Thoracic aorta (tissue), 2 donors: ENCODE measurements at regions not wholly inside any gene's neighbourhood (a gene's known extent, or its start where the extent isn't known, plus 50 kb on each side); places are given as distances from the start of the nearest gene placed in this dataset.

Experiments
- ATAC-seq: fragments of 150-250 bp; one replicate; pipeline ENCODE4 v1.8.0; 2017; ENCODE audit warnings: low read depth; ENCODE audit not compliant: insufficient number of reproducible peaks, low FRiP score
- DNase-seq: peaks from one replicate; pipeline ENCODE4 v3.0.0-alpha.2; 2020; ENCODE audit warnings: low spot score
- H3K27ac ChIP-seq, 2 donors: fragments of 200-600 bp; sonication (generic); 1 replicate in 1 of 2; 2 replicates in 1 of 2; pipeline ENCODE4 v1.5.1; 2016; ENCODE audit warnings: mild to moderate bottlenecking in 2 of 2, moderate library complexity in 2 of 2
- H3K27me3 ChIP-seq: fragments of 200-600 bp; sonication (generic); replicated peaks from 2 replicates; pipeline ENCODE4 v1.6.0; 2016; ENCODE audit warnings: mild to moderate bottlenecking; ENCODE audit not compliant: insufficient read depth
- H3K36me3 ChIP-seq: fragments of 200-600 bp; sonication (generic); one replicate; pipeline ENCODE4 v1.5.1; 2016
- H3K4me1 ChIP-seq, 2 donors: fragments of 200-600 bp; sonication (generic); 1 replicate in 1 of 2; 2 replicates in 1 of 2; pipeline versions ENCODE4 v1.5.1 to v1.6.0; 2016; ENCODE audit warnings: low read depth in 2 of 2, mild to moderate bottlenecking in 1 of 2; ENCODE audit not compliant: control insufficient read depth in 1 of 2
- H3K4me3 ChIP-seq: fragments of 200-600 bp; sonication (generic); 2 replicates; pipeline ENCODE4 v1.5.1; 2016; ENCODE audit warnings: mild to moderate bottlenecking
- H3K9me3 ChIP-seq: fragments of 200-600 bp; sonication (generic); 2 replicates; pipeline ENCODE4 v1.5.1; 2016
- TF ChIP-seq, protein P1 (sequence below): fragments of 200-600 bp; sonication (generic); IDR thresholded peaks from one replicate; pipeline ENCODE4 v1.5.1; 2019; ENCODE audit warnings: antibody characterized with exemption

DNA sequence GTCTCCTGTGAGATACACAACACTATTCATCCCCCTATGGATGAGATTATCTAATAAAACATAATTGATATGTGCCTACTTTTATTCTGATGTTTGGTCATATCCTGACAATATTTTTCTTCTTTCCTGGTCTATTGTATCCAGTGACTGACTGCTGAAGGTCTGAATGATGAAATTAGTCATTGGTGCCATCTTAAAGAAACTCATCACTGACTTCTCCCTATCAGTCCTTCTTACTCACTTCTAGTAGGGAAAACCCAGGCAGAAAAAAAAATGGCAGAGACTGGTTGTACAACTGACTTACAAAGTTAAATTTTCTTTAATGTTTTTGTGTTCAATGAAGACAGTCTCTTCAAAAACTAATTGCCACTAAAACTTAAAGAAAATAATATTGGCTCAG is 377.4 kb downstream of the HTR7 start:
- Histone ChIP-seq H3K27ac (no peak overlapping the region), H3K4me1 (peaks cover 7 to 8% of the 10 kb centered on the region in 2 donors), H3K9me3 (no peaks in the 10 kb centered on the region), H3K27me3 (no peaks in the 10 kb centered on the region), H3K36me3 (no peaks in the 10 kb centered on the region), H3K4me3 (no peak overlapping the region)
- ATAC-seq = no peak
- TF ChIP-seq, protein P1, sequence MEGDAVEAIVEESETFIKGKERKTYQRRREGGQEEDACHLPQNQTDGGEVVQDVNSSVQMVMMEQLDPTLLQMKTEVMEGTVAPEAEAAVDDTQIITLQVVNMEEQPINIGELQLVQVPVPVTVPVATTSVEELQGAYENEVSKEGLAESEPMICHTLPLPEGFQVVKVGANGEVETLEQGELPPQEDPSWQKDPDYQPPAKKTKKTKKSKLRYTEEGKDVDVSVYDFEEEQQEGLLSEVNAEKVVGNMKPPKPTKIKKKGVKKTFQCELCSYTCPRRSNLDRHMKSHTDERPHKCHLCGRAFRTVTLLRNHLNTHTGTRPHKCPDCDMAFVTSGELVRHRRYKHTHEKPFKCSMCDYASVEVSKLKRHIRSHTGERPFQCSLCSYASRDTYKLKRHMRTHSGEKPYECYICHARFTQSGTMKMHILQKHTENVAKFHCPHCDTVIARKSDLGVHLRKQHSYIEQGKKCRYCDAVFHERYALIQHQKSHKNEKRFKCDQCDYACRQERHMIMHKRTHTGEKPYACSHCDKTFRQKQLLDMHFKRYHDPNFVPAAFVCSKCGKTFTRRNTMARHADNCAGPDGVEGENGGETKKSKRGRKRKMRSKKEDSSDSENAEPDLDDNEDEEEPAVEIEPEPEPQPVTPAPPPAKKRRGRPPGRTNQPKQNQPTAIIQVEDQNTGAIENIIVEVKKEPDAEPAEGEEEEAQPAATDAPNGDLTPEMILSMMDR = no peak
- no peak for DNase-seq

- Histone ChIP-seq H3K27me3 (no peaks in the 10 kb centered on the region), H3K9me3 (no peaks in the 10 kb centered on the region), H3K36me3 (no peaks in the 10 kb centered on the region), H3K4me1 (no peaks in the 10 kb centered on the region), H3K4me3 (no peak overlapping the region), H3K27ac (no peak overlapping the region)
- ATAC-seq (no peak), DNase-seq (no peak)
- TF ChIP-seq, protein P1 = no peak
Observed at GRCh38 chr10:90481326-90481923, 376.4 kb downstream of the HTR7 start.

DNA sequence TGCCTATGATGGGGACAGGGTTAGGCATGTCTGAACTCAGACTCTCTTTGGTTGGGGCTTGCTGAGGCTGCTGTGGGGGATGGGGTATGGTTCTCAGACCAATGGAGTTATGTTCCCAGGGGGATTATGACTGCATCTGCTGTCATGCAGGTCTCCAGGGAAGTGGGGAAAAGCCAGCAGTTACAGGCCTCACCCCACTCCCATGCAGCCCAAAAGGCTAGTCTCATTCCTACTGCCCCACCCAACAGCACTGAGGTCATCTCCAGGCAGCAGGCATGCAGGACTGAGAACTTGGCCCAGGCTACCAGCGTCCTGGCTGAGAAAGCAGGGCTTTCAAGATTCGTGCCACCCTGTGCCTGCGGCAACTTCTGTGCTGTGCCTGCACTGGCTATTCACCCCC is 373.3 kb downstream of the HTR7 start:
- Histone ChIP-seq H3K4me3 (no peak overlapping the region), H3K27ac (no peak overlapping the region), H3K4me1 (no peaks in the 10 kb centered on the region), H3K36me3 (no peaks in the 10 kb centered on the region), H3K27me3 (no peaks in the 10 kb centered on the region), H3K9me3 (no peaks in the 10 kb centered on the region)
- TF ChIP-seq, protein P1 = no peak
- DNase-seq = no peak
- no peak for ATAC-seq

- Histone ChIP-seq H3K9me3 (peaks cover 25% of the 10 kb centered on the region), H3K36me3 (no peaks in the 10 kb centered on the region), H3K27me3 (no peaks in the 10 kb centered on the region), H3K4me1 (no peaks in the 10 kb centered on the region), H3K4me3 (no peak overlapping the region), H3K27ac (no peak overlapping the region)
- ATAC-seq (no peak), DNase-seq (no peak)
- TF ChIP-seq, protein P1 = no peak
Observed at GRCh38 chr10:90494183-90494582, 363.7 kb downstream of the HTR7 start.

- Histone ChIP-seq H3K27ac (no peak overlapping the region), H3K36me3 (no peaks in the 10 kb centered on the region), H3K4me3 (no peak overlapping the region), H3K4me1 (no peaks in the 10 kb centered on the region), H3K9me3 (no peaks in the 10 kb centered on the region), H3K27me3 (no peaks in the 10 kb centered on the region)
- DNase-seq (no peak), ATAC-seq (no peak)
- TF ChIP-seq, protein P1 = no peak
Observed at GRCh38 chr10:90504172-90504571, 353.7 kb downstream of the HTR7 start.
